H9 (cell line): ENCODE measurements at regions not wholly inside any gene's neighbourhood (a gene's known extent, or its start where the extent isn't known, plus 50 kb on each side); places are given as distances from the start of the nearest gene placed in this dataset.

Source experiments
- DNase-seq: peaks from one replicate; pipeline ENCODE4 v3.0.0-alpha.2; 2017
- H2AFZ ChIP-seq: one replicate; pipeline ENCODE4 v1.6.1; 2013; ENCODE audit warnings: mild to moderate bottlenecking, low read length, control low read depth, moderate library complexity
- H2AK5ac ChIP-seq: 2 replicates; pipeline ENCODE4 v1.6.1; 2013; ENCODE audit warnings: low read length, control low read depth, mixed read lengths; ENCODE audit not compliant: insufficient read length
- H2BK120ac ChIP-seq: one replicate; pipeline ENCODE4 v1.6.1; 2013; ENCODE audit warnings: low read depth, mild to moderate bottlenecking, low read length, control low read depth, inconsistent platforms; ENCODE audit not compliant: poor library complexity, severe bottlenecking
- H2BK12ac ChIP-seq: 2 replicates; pipeline ENCODE4 v1.6.1; 2013; ENCODE audit warnings: low read length, control low read depth, mixed read lengths, low read depth; ENCODE audit not compliant: insufficient read length
- H2BK15ac ChIP-seq: 2 replicates; pipeline ENCODE4 v1.6.1; 2013; ENCODE audit warnings: low read depth, low read length, control low read depth
- H2BK20ac ChIP-seq: one replicate; pipeline ENCODE4 v1.6.1; 2013; ENCODE audit warnings: low read depth, mild to moderate bottlenecking, low read length, control low read depth, inconsistent platforms; ENCODE audit not compliant: poor library complexity, severe bottlenecking
- H2BK5ac ChIP-seq: 2 replicates; pipeline ENCODE4 v1.6.1; 2013; ENCODE audit warnings: low read length, control low read depth, mixed read lengths; ENCODE audit not compliant: insufficient read length
- H3K14ac ChIP-seq: 2 replicates; pipeline ENCODE4 v1.6.1; 2013; ENCODE audit warnings: low read length, control low read depth; ENCODE audit not compliant: insufficient read depth
- H3K18ac ChIP-seq: 2 replicates; pipeline ENCODE4 v1.6.1; 2013; ENCODE audit warnings: low read depth, mild to moderate bottlenecking, mixed read lengths, low read length, control low read depth; ENCODE audit not compliant: insufficient read length
- H3K23ac ChIP-seq: 2 replicates; pipeline ENCODE4 v1.6.1; 2013; ENCODE audit warnings: low read length, control low read depth, mixed read lengths, low read depth; ENCODE audit not compliant: insufficient read length
- H3K23me2 ChIP-seq: 2 replicates; pipeline ENCODE4 v1.6.1; 2013; ENCODE audit warnings: low read depth, mild to moderate bottlenecking, mixed read lengths, low read length, control low read depth; ENCODE audit not compliant: insufficient read length, poor library complexity, severe bottlenecking
- H3K27ac ChIP-seq: 2 replicates; pipeline ENCODE4 v1.5.1; 2013; ENCODE audit warnings: low read length, control low read depth, mixed read lengths, low read depth; ENCODE audit not compliant: insufficient read length
- H3K27me3 ChIP-seq: 2 replicates; pipeline ENCODE4 v1.6.1; 2013; ENCODE audit warnings: low read length, control low read depth, inconsistent platforms; ENCODE audit not compliant: insufficient read depth
- H3K4ac ChIP-seq: 2 replicates; pipeline ENCODE4 v1.6.1; 2013; ENCODE audit warnings: low read depth, mild to moderate bottlenecking, control low read depth, inconsistent platforms, low read length, moderate library complexity
- H3K4me1 ChIP-seq: 2 replicates; pipeline ENCODE4 v1.6.1; 2013; ENCODE audit warnings: low read length, control low read depth, inconsistent platforms; ENCODE audit not compliant: insufficient read depth
- H3K4me2 ChIP-seq: 2 replicates; pipeline ENCODE4 v1.6.1; 2013; ENCODE audit warnings: low read length, control low read depth, mixed read lengths; ENCODE audit not compliant: insufficient read length, insufficient read depth
- H3K56ac ChIP-seq: 2 replicates; pipeline ENCODE4 v1.6.1; 2013; ENCODE audit warnings: low read depth, mild to moderate bottlenecking, mixed read lengths, low read length, control low read depth; ENCODE audit not compliant: insufficient read length
- H3K79me1 ChIP-seq: 2 replicates; pipeline ENCODE4 v1.6.1; 2013; ENCODE audit warnings: low read depth, mild to moderate bottlenecking, moderate library complexity, low read length, control low read depth, inconsistent platforms; ENCODE audit not compliant: insufficient read depth, poor library complexity, severe bottlenecking
- H3K79me2 ChIP-seq: 2 replicates; pipeline ENCODE4 v1.6.1; 2013; ENCODE audit warnings: low read length, control low read depth, inconsistent platforms; ENCODE audit not compliant: insufficient read depth
- H3K9ac ChIP-seq: 2 replicates; pipeline ENCODE4 v1.6.1; 2013; ENCODE audit warnings: low read length, control low read depth, mixed read lengths; ENCODE audit not compliant: insufficient read length; ENCODE audit errors: extremely low read depth
- H3K9me3 ChIP-seq: one replicate; pipeline ENCODE4 v1.6.1; 2013; ENCODE audit warnings: low read depth, low read length, inconsistent platforms; ENCODE audit not compliant: control insufficient read depth
- H3T11ph ChIP-seq: one replicate; pipeline ENCODE4 v1.6.1; 2013; ENCODE audit warnings: mild to moderate bottlenecking, low read length, control low read depth, inconsistent platforms
- H4K20me1 ChIP-seq: one replicate; pipeline ENCODE4 v1.6.1; 2013; ENCODE audit not compliant: control insufficient read depth, insufficient read length, insufficient read depth
- H4K5ac ChIP-seq: 2 replicates; pipeline ENCODE4 v1.6.1; 2013; ENCODE audit warnings: low read depth, mild to moderate bottlenecking, mixed read lengths, low read length, control low read depth; ENCODE audit not compliant: insufficient read length
- H4K8ac ChIP-seq: replicated peaks from 2 replicates; pipeline ENCODE4 v1.6.1; 2013; ENCODE audit warnings: low read length, control low read depth, mixed read lengths, low read depth; ENCODE audit not compliant: insufficient read length
- H4K91ac ChIP-seq: 2 replicates; pipeline ENCODE4 v1.6.1; 2013; ENCODE audit warnings: low read depth, mild to moderate bottlenecking, moderate library complexity, mixed read lengths, low read length, control low read depth; ENCODE audit not compliant: insufficient read length
- H3K27ac Mint-ChIP-seq, 3 experiments: 2 replicates in 2 of 3; 3 replicates in 1 of 3; pipeline ENCODE4 v1.8.0; 2020 to 2021; ENCODE audit warnings: mixed read lengths in 3 of 3, mild to moderate bottlenecking in 1 of 3, moderate library complexity in 1 of 3
- H3K27me3 Mint-ChIP-seq: 2 replicates; pipeline ENCODE4 v1.8.0; 2021; ENCODE audit warnings: low read depth, mild to moderate bottlenecking, moderate library complexity, mixed read lengths
- H3K36me3 Mint-ChIP-seq, 3 experiments: 2 replicates in 2 of 3; 3 replicates in 1 of 3; pipeline ENCODE4 v1.8.0; 2020 to 2021; ENCODE audit warnings: low read depth in 3 of 3, mixed read lengths in 3 of 3; ENCODE audit not compliant: insufficient read depth in 1 of 3
- H3K4me1 Mint-ChIP-seq, 2 experiments: 2 replicates each; pipeline ENCODE4 v1.8.0; 2020; ENCODE audit warnings: mixed read lengths in 2 of 2
- H3K4me3 Mint-ChIP-seq, 2 experiments: 2 replicates in 1 of 2; 3 replicates in 1 of 2; pipeline ENCODE4 v1.8.0; 2020 to 2021; ENCODE audit warnings: mild to moderate bottlenecking in 2 of 2, mixed read lengths in 2 of 2, moderate library complexity in 1 of 2
- H3K9me3 Mint-ChIP-seq, 2 experiments: 2 replicates in 1 of 2; 3 replicates in 1 of 2; pipeline ENCODE4 v1.8.0; 2020; ENCODE audit warnings: mild to moderate bottlenecking in 2 of 2, mixed read lengths in 2 of 2, moderate library complexity in 1 of 2
- WGBS: extraction: QIAGEN DNeasy Blood & Tissue Kit; methylation state at CpG from one replicate; pipeline ENCODE4 v1.1.7; 2013; ENCODE audit warnings: missing lambda C conversion rate, low lambda C conversion rate, mixed read lengths; ENCODE audit not compliant: insufficient read length; ENCODE audit errors: extremely low coverage; 5-methylcytosine and 5-hydroxymethylcytosine counted together
- TF ChIP-seq, protein P1 (sequence below): fragments of 200-600 bp; sonication (generic); conservative IDR thresholded peaks from 3 replicates; pipeline ENCODE4 v1.8.0; 2021; ENCODE audit warnings: antibody characterized with exemption, mild to moderate bottlenecking

DNA sequence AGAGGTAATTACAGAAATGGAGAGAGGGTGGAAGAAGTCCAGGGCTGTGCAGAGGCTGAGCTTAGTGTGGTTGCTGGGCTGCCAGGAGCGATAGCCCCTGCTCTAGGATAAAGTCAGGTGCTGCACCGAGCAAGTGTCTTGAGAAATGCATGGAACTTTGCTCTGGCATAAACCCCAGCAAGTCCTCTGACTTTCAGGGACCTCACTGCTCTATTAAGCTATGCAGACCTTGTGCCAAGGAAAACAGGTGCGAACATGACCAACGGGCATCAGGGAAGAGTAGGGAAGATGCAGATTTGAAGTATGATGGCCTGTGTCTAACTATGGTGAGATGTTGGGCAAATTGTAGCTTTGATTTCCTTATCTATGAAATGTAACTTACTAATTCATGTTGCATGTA lies 416.8 kb downstream of the NR2F2 start:
- no peak overlapping the region for H3K27ac Mint-ChIP-seq
- no peaks in the 10 kb centered on the region for H3K4me1 Mint-ChIP-seq
- H3K36me3 Mint-ChIP-seq: no peaks in the 10 kb centered on the region
- Histone ChIP-seq H2AK5ac (no peak overlapping the region), H4K91ac (no peak overlapping the region), H3K9me3 (no peaks in the 10 kb centered on the region), H3K14ac (no peak overlapping the region), H3K4me2 (no peak overlapping the region), H2BK120ac (no peak overlapping the region), H3K23ac (no peak overlapping the region), H3K4me1 (no peaks in the 10 kb centered on the region), H3K79me2 (no peaks in the 10 kb centered on the region), H2BK15ac (no peak overlapping the region), H2AFZ (no peak overlapping the region), H3K18ac (no peak overlapping the region), H2BK20ac (no peak overlapping the region), H3K4ac (no peak overlapping the region), H3K9ac (no peak overlapping the region), H3K56ac (no peak overlapping the region), H4K5ac (no peak overlapping the region), H3T11ph (no peak overlapping the region), H3K23me2 (no peaks in the 10 kb centered on the region), H3K27me3 (no peaks in the 10 kb centered on the region), H4K20me1 (no peaks in the 10 kb centered on the region), H3K79me1 (no peaks in the 10 kb centered on the region), H3K27ac (no peak overlapping the region), H4K8ac (no peak overlapping the region), H2BK12ac (no peak overlapping the region), H2BK5ac (no peak overlapping the region)
- no peak for DNase-seq
- no peaks in the 10 kb centered on the region for H3K9me3 Mint-ChIP-seq
- H3K4me3 Mint-ChIP-seq: no peak overlapping the region
- no CpG with 5 or more reads among the region's 4 CpGs for whole genome bisulfite sequencing
- TF ChIP-seq, protein P1, sequence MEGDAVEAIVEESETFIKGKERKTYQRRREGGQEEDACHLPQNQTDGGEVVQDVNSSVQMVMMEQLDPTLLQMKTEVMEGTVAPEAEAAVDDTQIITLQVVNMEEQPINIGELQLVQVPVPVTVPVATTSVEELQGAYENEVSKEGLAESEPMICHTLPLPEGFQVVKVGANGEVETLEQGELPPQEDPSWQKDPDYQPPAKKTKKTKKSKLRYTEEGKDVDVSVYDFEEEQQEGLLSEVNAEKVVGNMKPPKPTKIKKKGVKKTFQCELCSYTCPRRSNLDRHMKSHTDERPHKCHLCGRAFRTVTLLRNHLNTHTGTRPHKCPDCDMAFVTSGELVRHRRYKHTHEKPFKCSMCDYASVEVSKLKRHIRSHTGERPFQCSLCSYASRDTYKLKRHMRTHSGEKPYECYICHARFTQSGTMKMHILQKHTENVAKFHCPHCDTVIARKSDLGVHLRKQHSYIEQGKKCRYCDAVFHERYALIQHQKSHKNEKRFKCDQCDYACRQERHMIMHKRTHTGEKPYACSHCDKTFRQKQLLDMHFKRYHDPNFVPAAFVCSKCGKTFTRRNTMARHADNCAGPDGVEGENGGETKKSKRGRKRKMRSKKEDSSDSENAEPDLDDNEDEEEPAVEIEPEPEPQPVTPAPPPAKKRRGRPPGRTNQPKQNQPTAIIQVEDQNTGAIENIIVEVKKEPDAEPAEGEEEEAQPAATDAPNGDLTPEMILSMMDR: no peak
- no peaks in the 10 kb centered on the region for H3K27me3 Mint-ChIP-seq
